IMR-90 (cell line): ENCODE measurements at regions not wholly inside any gene's neighbourhood (a gene's known extent, or its start where the extent isn't known, plus 50 kb on each side); places are given as distances from the start of the nearest gene placed in this dataset.

Source experiments
- ATAC-seq: fragments of 200-7000 bp; cut with Tn5 transposase; 2 replicates; pipeline ENCODE4 v1.9.1; 2020; ENCODE audit warnings: low read depth, mild to moderate bottlenecking, moderate library complexity
- BruUV-seq: library from RNA; stranded (reverse); fragments of 400-500 nt; replicated peaks from 2 replicates; lab custom pipeline; 2021; lab: Mats Ljungman, UMichigan
- CTCF ChIA-PET: fragments of 300-600 bp; formaldehyde crosslinking; extraction: SDS; loops from one replicate; lab custom pipeline; 2021; ENCODE audit warnings: antibody characterized with exemption; lab: Yijun Ruan, JAX
- POLR2A ChIA-PET: fragments of 300-600 bp; sonication (Branson Sonifier 250); formaldehyde crosslinking; loops from one replicate; lab custom pipeline; 2022; ENCODE audit warnings: antibody characterized with exemption; ENCODE audit not compliant: unreplicated experiment; lab: Charles Lee
- DNase-seq: peaks from one replicate; pipeline ENCODE4 v3.0.0; 2013
- H2AFZ ChIP-seq: replicated peaks from 2 replicates; pipeline ENCODE3; 2013; ENCODE audit warnings: low read length, mild to moderate bottlenecking; ENCODE audit not compliant: poor library complexity
- H2AK5ac ChIP-seq: 2 replicates; pipeline ENCODE4 v1.6.1; 2013; ENCODE audit warnings: low read depth, low read length, inconsistent platforms
- H2AK9ac ChIP-seq: replicated peaks from 2 replicates; pipeline ENCODE3; 2013; ENCODE audit warnings: mild to moderate bottlenecking, low read depth, low read length, moderate library complexity; ENCODE audit not compliant: poor library complexity
- H2BK120ac ChIP-seq: 2 replicates; pipeline ENCODE4 v1.6.1; 2013; ENCODE audit warnings: low read depth, low read length, inconsistent platforms
- H2BK15ac ChIP-seq: 3 replicates; pipeline ENCODE4 v1.6.1; 2013; ENCODE audit warnings: low read depth, low read length, inconsistent platforms
- H2BK20ac ChIP-seq: 2 replicates; pipeline ENCODE4 v1.6.1; 2013; ENCODE audit warnings: low read depth, mild to moderate bottlenecking, inconsistent platforms, low read length, moderate library complexity
- H2BK5ac ChIP-seq: 2 replicates; pipeline ENCODE4 v1.6.1; 2013; ENCODE audit warnings: mild to moderate bottlenecking, low read depth, low read length, inconsistent platforms; ENCODE audit not compliant: poor library complexity, severe bottlenecking
- H3K14ac ChIP-seq: replicated peaks from 2 replicates; pipeline ENCODE4 v1.6.1; 2013; ENCODE audit warnings: low read depth, low read length, inconsistent platforms
- H3K18ac ChIP-seq: 2 replicates; pipeline ENCODE4 v1.6.1; 2013; ENCODE audit warnings: low read depth, low read length, control low read depth
- H3K23ac ChIP-seq: 2 replicates; pipeline ENCODE4 v1.6.1; 2013; ENCODE audit warnings: low read depth, low read length, inconsistent platforms
- H3K27ac ChIP-seq: 2 replicates; pipeline ENCODE4 v1.5.1; 2013; ENCODE audit warnings: mild to moderate bottlenecking, control low read depth, low read length; ENCODE audit not compliant: insufficient read depth
- H3K27me3 ChIP-seq: 2 replicates; pipeline ENCODE4 v1.6.1; 2013; ENCODE audit warnings: low read length; ENCODE audit not compliant: control insufficient read depth, insufficient read depth
- H3K36me3 ChIP-seq: 2 replicates; pipeline ENCODE4 v1.6.1; 2013; ENCODE audit warnings: low read length, mixed read lengths; ENCODE audit not compliant: control insufficient read depth, insufficient read depth
- H3K4ac ChIP-seq: 2 replicates; pipeline ENCODE4 v1.6.1; 2013; ENCODE audit warnings: low read depth, low read length, inconsistent platforms
- H3K4me1 ChIP-seq: 2 replicates; pipeline ENCODE4 v1.6.1; 2013; ENCODE audit warnings: low read length, mixed read lengths; ENCODE audit not compliant: control insufficient read depth, insufficient read depth
- H3K4me2 ChIP-seq: 2 replicates; pipeline ENCODE4 v1.6.1; 2013; ENCODE audit warnings: low read depth, mild to moderate bottlenecking, control low read depth, low read length, moderate library complexity
- H3K4me3 ChIP-seq: 2 replicates; pipeline ENCODE4 v1.5.1; 2013; ENCODE audit warnings: low read depth, mild to moderate bottlenecking, control low read depth, low read length, moderate library complexity; ENCODE audit not compliant: insufficient read depth
- H3K56ac ChIP-seq: 2 replicates; pipeline ENCODE4 v1.6.1; 2013; ENCODE audit warnings: low read length, inconsistent platforms; ENCODE audit not compliant: insufficient read depth; ENCODE audit errors: extremely low read depth
- H3K79me1 ChIP-seq, 2 experiments: 2 replicates each; pipeline ENCODE4 v1.6.1; 2013; ENCODE audit warnings: low read length in 2 of 2, inconsistent platforms in 1 of 2, low read depth in 1 of 2
- H3K9ac ChIP-seq: 2 replicates; pipeline ENCODE4 v1.6.1; 2013; ENCODE audit warnings: low read depth, low read length, control low read depth
- H3K9me1 ChIP-seq: 2 replicates; pipeline ENCODE4 v1.6.1; 2013; ENCODE audit warnings: low read length, inconsistent platforms; ENCODE audit not compliant: insufficient read depth
- H3K9me3 ChIP-seq: 2 replicates; pipeline ENCODE4 v1.6.1; 2013; ENCODE audit warnings: low read length; ENCODE audit not compliant: control insufficient read depth, insufficient read depth
- H4K20me1 ChIP-seq: 2 replicates; pipeline ENCODE4 v1.6.1; 2013; ENCODE audit warnings: low read length, inconsistent platforms; ENCODE audit not compliant: insufficient read depth
- H4K5ac ChIP-seq: 2 replicates; pipeline ENCODE4 v1.6.1; 2013; ENCODE audit warnings: mild to moderate bottlenecking, low read depth, low read length, control low read depth
- H4K8ac ChIP-seq, 2 experiments: 2 replicates each; pipeline ENCODE4 v1.6.1; 2013; ENCODE audit warnings: low read depth in 2 of 2, low read length in 2 of 2, control low read depth in 1 of 2, inconsistent platforms in 1 of 2
- H4K91ac ChIP-seq: 2 replicates; pipeline ENCODE4 v1.6.1; 2013; ENCODE audit warnings: low read depth, low read length, inconsistent platforms; ENCODE audit not compliant: insufficient read depth
- BHLHE40 ChIP-seq: fragments of 150-350 bp; IDR thresholded peaks from 2 replicates; pipeline ENCODE4 v1.6.1; 2016; ENCODE audit warnings: mild to moderate bottlenecking, low read depth, low read length
- CHD1 ChIP-seq: IDR thresholded peaks from 2 replicates; pipeline ENCODE4 v1.6.1; 2012; ENCODE audit warnings: low read depth, low read length, improper control_type of control experiment
- MAFK ChIP-seq: IDR thresholded peaks from 2 replicates; pipeline ENCODE4 v1.6.1; 2012; ENCODE audit warnings: low read depth, low read length, improper control_type of control experiment
- MAZ ChIP-seq: IDR thresholded peaks from 2 replicates; pipeline ENCODE4 v1.6.1; 2012; ENCODE audit warnings: low read depth, mild to moderate bottlenecking, low read length, improper control_type of control experiment, moderate library complexity, borderline replicate concordance
- NFE2L2 ChIP-seq: fragments of 150-350 bp; IDR thresholded peaks from 2 replicates; pipeline ENCODE4 v1.6.1; 2016; ENCODE audit warnings: low read depth, mild to moderate bottlenecking, low read length
- POLR2A ChIP-seq: IDR thresholded peaks from 2 replicates; pipeline ENCODE4 v1.6.1; 2012; ENCODE audit warnings: mild to moderate bottlenecking, low read depth, low read length
- RAD21 ChIP-seq: IDR thresholded peaks from 2 replicates; pipeline ENCODE4 v1.6.1; 2012; ENCODE audit warnings: low read length, improper control_type of control experiment
- RFX5 ChIP-seq: IDR thresholded peaks from 2 replicates; pipeline ENCODE4 v1.8.0; 2012; ENCODE audit warnings: low read depth, mild to moderate bottlenecking, low read length, moderate library complexity
- SMC3 ChIP-seq: fragments of 150-350 bp; IDR thresholded peaks from 2 replicates; pipeline ENCODE4 v1.6.1; 2016; ENCODE audit warnings: low read depth, mild to moderate bottlenecking, antibody characterized with exemption, low read length, moderate library complexity
- USF2 ChIP-seq: fragments of 150-350 bp; IDR thresholded peaks from 2 replicates; pipeline ENCODE4 v1.6.1; 2017; ENCODE audit warnings: mild to moderate bottlenecking, antibody characterized with exemption, low read length, low read depth
- WGBS, 2 experiments: methylation state at CpG; one replicate each; pipeline versions ENCODE4 v1.1.5 to v1.1.7; 2013; ENCODE audit warnings: missing lambda C conversion rate in 2 of 2; ENCODE audit not compliant: insufficient read length in 1 of 2; ENCODE audit errors: extremely low coverage in 2 of 2; 5-methylcytosine and 5-hydroxymethylcytosine counted together
- dilution Hi-C: fragments of 300-500 bp; cut with HindIII; formaldehyde crosslinking; loops from one replicate; pipeline ENCODE4 v1.14.3; 2018; ENCODE audit warnings: low sequenced_read_pairs; ENCODE audit not compliant: unreplicated experiment
- in situ Hi-C: fragments of 300-500 bp; cut with MboI; formaldehyde crosslinking; loops from 3 replicates; pipeline ENCODE4 v1.14.3; 2019; ENCODE audit warnings: low sequenced_read_pairs, inconsistent platforms, mixed read lengths
- intact Hi-C: fragments of 100-400 bp; cut with micrococcal nuclease; formaldehyde crosslinking; loops from 2 replicates; pipeline ENCODE4 v1.10.0; 2022

DNA sequence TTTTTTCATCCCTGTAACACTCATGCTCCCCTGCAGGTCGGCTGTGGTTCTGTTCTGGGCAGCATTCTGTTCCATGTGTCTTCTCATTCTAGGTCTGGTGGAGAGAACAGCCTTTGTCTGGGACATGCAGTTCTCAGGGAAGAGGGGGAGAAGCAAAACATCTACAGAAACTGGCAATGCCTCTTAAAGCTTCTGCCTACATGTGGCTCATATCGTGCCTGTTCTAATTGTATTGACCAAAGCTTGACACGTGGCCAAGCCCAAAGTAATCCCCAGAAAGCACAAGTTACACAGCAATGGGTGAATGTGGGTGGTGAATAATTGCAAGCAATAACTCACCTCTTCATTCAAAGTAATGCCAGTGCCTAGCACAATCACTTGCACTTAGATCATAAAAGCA, 218.2 kb upstream of the IL12B start:
- peaks cover 4% of the 10 kb centered on the region for H3K9me3 ChIP-seq
- WGBS, 2 experiments, result no CpG with 5 or more reads among the region's 3 CpGs
- no peak overlapping the region for H3K4me3 ChIP-seq

More for the DNA sequence above, 218.2 kb upstream of the IL12B start:
- H2BK20ac ChIP-seq, result no peak overlapping the region
- H3K36me3 ChIP-seq, result no peaks in the 10 kb centered on the region
- no peak overlapping the region for H2BK15ac ChIP-seq
- in situ Hi-C loops (no loop called here), intact Hi-C loops (no loop called here), dilution Hi-C loops (no loop called here)
- H3K56ac ChIP-seq, result no peak overlapping the region
- H3K4me1 ChIP-seq, result peaks cover 2% of the 10 kb centered on the region; the same call in 1 of the 2 replicates
- H3K9ac ChIP-seq, result no peak overlapping the region
- no peak overlapping the region for H2AK9ac ChIP-seq
- H3K23ac ChIP-seq, result no peak overlapping the region
- H4K8ac ChIP-seq, result no peak overlapping the region
- no peak overlapping the region for H3K18ac ChIP-seq
- no peak overlapping the region for H3K4ac ChIP-seq
- TF ChIP-seq USF2 (no peak), MAFK (no peak), CHD1 (no peak), NFE2L2 (no peak), RFX5 (no peak), SMC3 (no peak), MAZ (no peak), POLR2A (no peak), BHLHE40 (no peak), RAD21 (no peak)
- H4K5ac ChIP-seq, result no peak overlapping the region
- peaks cover 6% of the 10 kb centered on the region; the same call in 1 of the 2 replicates for H3K27me3 ChIP-seq
- H2AFZ ChIP-seq, result no peak overlapping the region
- H2BK5ac ChIP-seq, result no peak overlapping the region
- H3K27ac ChIP-seq, result no peak overlapping the region
- H2AK5ac ChIP-seq, result no peak overlapping the region
- H3K14ac ChIP-seq, result no peak overlapping the region
- BruUV-seq, result no TSS peak
- H3K79me1 ChIP-seq, result no peaks in the 10 kb centered on the region
- H3K9me1 ChIP-seq, result no peaks in the 10 kb centered on the region
- no peak for ATAC-seq
- H4K91ac ChIP-seq, result no peak overlapping the region
- H4K20me1 ChIP-seq, result no peaks in the 10 kb centered on the region
- DNase-seq, result no peak
- no peak overlapping the region for H3K4me2 ChIP-seq
- ChIA-PET POLR2A (no interaction called here), CTCF (no interaction called here)
- H2BK120ac ChIP-seq, result no peak overlapping the region
